ENCODE measurements at regions not wholly inside any gene's neighbourhood (a gene's known extent, or its start where the extent isn't known, plus 50 kb on each side); places are given as distances from the start of the nearest gene placed in this dataset.

DNA sequence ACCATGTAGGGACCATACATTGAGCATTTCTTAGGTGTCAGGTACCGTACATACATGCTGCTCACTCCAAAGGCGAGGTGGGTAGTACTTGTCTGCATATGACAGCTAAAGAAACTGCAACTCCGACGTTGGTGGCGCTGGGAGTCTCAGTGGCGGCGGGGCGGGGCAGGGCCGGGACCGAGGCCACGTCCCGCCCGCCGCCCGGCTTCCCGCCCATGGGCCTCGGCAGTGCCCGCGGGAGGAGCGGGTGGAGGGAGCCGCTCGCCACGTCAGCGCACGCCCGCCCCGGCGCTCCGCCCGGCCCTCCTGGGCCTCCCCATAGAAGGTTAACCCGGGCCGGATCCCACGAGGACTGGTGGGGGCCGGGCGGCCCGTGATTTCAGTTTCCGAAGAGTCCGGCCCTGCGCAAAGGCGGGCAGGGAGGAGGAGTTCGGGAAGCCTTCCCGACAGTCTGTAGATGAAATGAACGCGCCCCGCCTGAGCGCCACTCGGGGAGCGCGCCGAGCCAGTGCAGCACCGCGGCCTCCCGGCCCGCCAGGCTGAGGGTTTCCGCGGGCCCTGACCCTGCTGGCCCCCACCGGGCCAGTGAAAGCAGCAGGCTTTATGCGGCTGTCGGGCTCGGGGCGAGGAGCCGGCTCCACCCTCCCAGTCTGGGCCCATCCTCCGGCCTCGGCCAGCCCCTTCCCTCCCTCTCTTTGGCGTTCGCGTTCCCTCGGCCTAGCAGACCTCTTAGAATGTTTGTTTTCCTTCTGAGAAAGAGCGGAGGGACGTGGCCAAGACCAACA, 119.9 kb upstream of the JUN start:
- DNase-seq: peak; percentile 90
- in situ Hi-C loops (cut with HindIII; ENCODE audit: low pct_ligation_motif_present, low pct_unique_long_range_greater_than_20kb, low sequenced_read_pairs): no loop called here

DNA sequence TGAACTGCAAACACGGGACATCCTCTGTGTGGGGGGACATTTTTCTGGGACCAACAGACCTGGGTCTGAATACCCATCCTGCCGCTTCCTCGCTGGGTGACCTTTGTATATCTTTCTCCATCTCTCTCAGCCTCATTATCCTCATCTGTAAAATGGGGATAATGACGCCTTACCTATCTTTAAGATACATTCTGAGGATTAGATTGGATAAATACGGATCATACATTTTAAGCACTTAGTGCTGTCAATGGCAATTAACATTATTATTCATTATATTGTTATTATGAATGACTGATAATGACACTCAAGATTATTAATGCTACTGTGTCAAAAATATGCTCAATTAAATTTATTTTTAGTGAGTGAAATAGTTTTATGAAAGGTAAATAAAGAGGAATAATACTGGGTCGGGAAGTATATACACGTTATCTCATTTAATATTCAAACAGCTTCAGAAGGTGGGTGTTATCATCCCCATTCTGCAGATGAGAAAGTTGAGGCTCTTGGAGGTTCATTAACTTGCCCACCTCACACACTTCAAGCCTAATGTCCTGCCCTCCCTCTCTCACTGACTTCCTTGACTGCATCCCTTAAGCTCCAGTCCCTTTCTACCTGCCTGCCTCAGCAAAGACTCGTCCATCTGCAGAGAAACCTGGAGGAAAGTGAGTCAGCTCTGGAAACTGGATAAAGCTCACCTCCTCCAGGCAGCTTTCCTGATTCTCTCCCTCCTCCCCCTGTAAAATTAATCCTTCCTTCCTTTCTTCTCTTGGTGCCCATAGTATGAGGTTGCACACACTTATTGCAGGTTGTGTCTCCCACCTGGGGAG, 120.7 kb upstream of the JUN start:
- no peak for DNase-seq
- in situ Hi-C loops (cut with HindIII; ENCODE audit: low pct_ligation_motif_present, low pct_unique_long_range_greater_than_20kb, low sequenced_read_pairs): no loop called here

DNA sequence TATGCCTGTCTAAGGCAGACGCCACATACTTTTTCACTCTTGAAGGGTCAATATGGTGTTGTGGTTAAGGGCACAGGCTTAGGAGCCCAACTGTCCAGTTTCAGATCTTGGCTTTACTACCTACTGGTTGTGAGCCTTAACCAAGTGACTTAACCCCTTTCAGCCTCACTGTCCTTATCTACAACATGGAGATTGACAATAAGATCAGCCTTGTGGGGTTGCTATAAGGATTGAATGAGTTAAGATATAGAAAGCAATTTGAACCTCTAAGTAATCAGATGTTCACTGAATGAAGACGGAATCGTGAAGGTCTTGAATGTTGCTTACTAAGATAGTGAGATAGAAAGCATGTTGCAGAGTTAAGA, 121.3 kb upstream of the JUN start:
- no peak for DNase-seq
- in situ Hi-C loops (cut with HindIII; ENCODE audit: low pct_ligation_motif_present, low pct_unique_long_range_greater_than_20kb, low sequenced_read_pairs): no loop called here

DNA sequence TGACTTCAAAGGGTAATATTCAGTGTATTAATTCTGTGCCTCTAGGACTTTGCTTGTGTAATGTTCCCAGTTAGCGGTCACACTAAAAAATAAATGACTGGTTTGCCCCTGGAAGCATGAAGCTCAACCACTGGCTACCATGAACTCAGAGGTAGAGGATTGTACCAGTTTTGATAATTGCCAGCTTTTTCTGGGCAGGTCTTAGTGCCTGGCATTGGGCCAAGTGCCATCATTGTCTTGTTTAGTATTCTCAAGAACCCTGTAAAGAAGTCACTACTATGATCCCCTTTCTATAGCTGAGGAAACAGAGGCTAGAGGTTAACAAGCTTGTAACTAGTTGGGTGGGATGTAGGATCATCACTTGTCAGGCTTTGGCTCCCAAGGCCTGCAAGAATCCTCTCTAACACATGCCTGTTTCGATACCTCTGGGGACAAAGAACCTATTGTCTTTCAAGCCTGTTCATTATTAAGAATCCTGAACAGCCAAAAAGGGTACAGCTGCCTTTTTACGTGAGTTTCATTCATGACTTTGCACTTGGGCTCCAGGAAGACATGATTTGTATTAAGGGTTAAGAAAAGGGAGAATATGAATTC, 121.9 kb upstream of the JUN start:
- in situ Hi-C loops (cut with HindIII; ENCODE audit: low pct_ligation_motif_present, low pct_unique_long_range_greater_than_20kb, low sequenced_read_pairs): no loop called here
- no peak for DNase-seq

DNA sequence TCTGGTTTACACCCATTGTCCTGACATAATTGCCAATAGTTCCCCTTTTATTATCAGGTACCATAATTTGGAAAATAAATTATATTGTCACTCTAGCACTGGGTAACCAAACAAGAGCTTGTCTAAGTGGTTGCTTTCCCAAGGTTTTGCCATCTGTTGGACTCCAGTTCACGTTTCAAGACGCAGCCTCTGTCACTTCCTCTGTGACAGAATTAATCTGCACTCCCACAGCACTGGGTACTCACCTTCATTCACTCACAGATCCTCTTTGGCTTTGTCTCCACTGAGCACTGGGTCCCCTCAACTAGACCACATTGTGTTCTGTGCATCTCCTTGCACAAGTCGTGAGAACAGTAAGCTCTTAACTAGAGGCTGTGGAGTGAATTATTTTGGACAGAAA, 123.6 kb upstream of the JUN start:
- no peak for DNase-seq
- in situ Hi-C loops (cut with HindIII; ENCODE audit: low pct_ligation_motif_present, low pct_unique_long_range_greater_than_20kb, low sequenced_read_pairs): no loop called here

DNA sequence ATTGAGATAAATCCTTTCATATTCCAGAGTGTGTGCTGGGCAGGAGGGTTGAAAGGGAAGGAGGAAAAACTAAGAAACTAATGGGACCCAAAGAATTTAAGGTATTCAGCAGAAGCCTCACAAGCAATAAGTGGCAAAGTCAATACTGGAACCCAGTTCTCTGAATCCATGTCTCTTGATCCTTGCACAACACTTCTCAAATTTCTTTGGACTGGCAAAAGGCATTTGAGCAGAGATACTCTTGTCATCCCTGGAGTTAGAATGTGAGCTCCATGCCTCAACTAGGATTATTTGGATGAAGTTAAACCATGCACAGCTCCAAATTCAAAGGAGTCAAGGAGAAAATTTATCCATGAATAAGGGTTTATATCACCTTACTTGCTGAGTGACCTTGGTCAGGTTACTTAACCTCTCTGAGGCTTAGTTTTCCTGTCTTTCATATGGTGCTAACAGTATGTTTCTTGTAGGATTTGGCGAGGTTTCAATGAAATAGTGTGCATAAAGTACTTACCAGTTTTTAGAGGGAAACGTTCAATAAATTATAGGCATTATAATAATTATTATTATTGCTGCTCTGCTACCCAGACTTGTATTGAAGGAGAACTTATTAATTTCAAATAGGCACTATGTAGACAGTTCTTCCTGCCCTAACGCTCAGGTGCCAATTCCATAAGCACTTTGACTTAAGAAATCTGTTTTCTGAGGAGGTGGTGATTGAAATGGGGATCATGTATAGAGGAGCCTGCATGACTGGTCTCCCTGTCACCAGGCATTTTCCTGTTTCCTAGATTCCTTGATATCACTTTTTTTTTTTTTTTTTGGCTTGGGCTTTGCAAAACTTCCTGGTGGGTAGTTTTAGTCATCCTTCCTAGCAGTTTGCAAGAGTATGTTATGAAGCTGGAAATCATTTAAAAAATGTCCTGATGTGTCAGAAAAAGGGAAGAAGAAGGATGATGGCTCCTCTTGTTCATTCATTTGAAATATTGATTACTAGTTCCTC, 125.0 kb upstream of the JUN start:
- peak; percentile 31 for DNase-seq

DNA sequence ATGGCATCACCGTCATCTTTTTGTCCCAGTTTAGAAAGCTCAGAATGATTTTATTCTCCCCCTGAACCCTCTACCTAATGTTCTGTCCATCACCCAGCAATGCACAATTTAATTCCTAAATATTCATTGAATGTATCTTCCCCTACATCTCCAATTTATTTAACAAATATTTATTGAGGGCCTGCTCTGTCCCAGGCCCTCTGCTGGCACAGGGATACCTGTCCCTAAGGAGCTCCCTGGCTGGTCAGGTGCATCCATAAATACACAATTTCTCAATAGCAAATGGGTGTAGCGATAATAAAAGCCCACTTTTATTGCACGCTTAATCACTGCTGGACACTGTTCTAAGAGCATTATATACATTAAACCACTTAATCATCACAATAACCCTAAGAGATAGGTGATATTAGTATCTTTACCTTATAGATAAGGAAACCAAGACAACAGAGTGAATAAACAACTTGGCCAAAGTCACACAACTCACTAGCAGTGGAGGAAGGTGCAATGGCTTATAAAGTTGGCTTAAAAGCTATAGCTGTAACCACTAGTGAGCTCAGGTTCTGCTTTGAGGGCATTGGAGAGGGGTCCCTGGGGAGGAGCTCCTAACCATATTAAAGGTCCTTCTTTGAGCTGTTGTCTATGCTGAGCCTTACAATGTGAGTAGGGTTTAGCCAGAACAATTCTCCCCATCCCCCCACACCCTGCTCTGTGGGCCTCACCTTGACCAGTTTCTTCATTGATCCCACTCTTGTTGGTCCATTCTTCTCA, 126.3 kb upstream of the JUN start:
- DNase-seq: no peak
- in situ Hi-C loops (cut with HindIII; ENCODE audit: low pct_ligation_motif_present, low pct_unique_long_range_greater_than_20kb, low sequenced_read_pairs): no loop called here

More for the DNA sequence above, 125.0 kb upstream of the JUN start:
- in situ Hi-C loops (cut with HindIII; ENCODE audit: low pct_ligation_motif_present, low pct_unique_long_range_greater_than_20kb, low sequenced_read_pairs): no loop called here

DNA sequence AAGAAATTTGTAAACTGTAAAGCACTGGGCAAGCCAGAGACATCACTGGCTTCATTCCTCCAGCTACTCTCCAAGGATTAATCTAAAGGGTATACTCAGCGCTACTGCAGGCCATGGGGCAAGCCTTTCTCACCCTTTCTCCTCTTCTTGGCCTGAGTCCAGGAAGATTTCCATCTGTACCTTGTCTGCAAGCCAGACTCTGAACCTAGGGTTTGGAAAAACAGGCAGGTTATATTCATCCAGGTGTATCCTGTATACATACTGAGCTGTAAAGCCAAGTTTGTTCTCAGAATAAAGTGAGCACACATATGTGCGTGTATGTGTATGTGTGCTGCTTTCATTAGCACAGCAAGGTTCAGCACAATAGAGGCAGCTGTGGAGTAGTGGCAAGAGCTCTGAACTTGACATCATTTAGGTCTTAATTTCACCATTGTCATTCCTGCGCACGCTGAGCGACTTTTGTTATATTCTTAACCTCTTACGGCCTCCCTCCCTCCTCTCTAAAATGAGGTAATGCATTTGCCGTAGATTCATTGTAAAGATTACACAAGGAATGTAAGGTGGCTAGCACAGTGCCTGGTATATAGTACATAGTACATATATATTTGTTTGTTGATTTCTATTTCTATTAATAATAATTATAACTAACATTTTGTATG, 128.1 kb upstream of the JUN start:
- in situ Hi-C loops (cut with HindIII; ENCODE audit: low pct_ligation_motif_present, low pct_unique_long_range_greater_than_20kb, low sequenced_read_pairs): no loop called here
- no peak for DNase-seq

DNA sequence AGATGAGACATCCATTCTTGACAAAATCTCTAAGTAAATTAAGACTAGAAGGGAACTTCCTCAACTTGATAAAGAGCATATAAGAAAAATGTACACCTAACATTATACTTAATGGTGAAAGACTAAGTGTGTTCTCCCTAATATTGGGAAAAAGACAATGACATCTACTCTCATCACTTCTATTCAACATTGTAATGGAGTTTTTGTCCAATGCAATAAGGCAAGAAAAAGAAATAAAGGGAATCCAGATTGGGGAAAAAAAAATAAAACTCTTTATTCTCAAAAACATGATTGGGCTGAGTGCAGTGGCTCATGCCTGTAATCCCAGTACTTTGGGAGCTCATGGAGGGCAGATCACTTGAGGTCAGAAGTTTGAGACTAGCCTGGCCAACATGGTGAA, 131.1 kb upstream of the JUN start:
- in situ Hi-C loops (cut with HindIII; ENCODE audit: low pct_ligation_motif_present, low pct_unique_long_range_greater_than_20kb, low sequenced_read_pairs): no loop called here
- no peak for DNase-seq

DNA sequence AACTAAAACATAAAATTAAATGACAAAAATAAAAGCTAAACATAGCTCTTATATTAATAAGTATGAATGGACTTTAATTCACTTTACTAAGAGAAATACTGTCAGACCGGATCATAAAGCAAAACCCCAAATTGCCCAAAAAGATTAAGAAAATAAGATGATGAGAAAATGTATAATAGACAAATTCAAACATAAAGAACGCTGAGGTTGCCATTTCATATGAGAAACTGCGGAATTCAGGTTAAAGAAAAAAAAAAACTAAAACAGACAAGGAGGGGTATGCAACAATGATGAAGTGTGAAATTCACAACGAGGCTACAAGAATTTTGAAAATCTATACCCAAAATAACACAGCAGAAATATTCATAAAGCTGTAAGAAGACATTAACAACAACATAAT, 133.6 kb upstream of the JUN start:
- in situ Hi-C loops (cut with HindIII; ENCODE audit: low pct_ligation_motif_present, low pct_unique_long_range_greater_than_20kb, low sequenced_read_pairs): no loop called here
- DNase-seq: no peak

DNA sequence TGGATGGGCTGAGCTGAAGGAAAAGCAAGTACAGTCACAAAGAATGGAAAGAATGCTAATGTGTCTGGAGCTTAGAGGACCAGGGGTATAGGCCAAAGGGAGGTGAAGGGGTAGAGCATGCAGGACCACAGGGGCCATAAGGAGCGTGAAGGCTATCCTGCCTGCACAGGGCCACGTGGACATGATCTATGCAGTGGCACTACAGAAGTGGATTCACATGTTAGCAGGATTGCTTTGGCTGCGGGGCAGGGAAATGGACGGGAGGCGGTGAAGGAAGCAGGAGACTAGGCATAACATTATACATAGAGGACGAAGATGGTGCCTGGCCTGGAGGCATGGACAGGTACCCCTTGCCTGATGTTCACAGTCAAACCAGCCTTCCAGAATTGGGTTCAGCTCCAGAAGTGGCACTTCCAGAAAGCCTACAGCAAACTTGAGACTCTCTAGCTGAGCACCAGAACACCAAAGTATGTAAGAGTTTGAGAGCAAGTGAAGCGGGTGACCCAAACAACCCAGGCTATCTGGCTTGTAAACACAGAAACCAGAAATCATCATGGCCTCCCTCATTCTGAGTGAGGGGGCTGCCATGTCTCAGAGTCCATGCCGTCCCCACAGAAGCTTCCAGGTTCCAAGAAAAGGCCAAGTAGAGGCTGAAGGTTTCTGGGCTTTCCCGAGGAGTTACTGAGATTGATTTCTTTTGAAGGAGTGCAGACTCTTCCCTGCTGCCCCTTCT, 135.5 kb upstream of the JUN start:
- DNase-seq: no peak
- in situ Hi-C loops (cut with HindIII; ENCODE audit: low pct_ligation_motif_present, low pct_unique_long_range_greater_than_20kb, low sequenced_read_pairs): no loop called here

DNA sequence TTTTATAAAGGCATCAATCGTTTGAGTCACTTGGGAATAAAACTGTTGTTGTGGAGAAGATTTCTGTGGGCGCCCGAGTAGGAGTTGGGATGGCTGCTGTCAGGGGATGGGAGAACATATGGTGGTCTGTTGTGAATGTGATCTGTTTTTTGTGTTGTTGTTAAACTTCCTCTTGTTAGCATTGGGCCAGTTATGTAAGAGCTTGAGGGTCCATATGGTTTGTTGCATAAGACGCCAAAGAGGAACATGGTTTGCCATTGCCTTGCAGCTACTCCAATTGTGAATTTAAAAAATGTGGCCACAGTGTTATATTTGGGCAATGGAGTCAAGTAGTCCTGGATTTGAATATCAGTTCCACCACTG, 136.1 kb upstream of the JUN start:
- DNase-seq: no peak
- in situ Hi-C loops (cut with HindIII; ENCODE audit: low pct_ligation_motif_present, low pct_unique_long_range_greater_than_20kb, low sequenced_read_pairs): no loop called here

DNA sequence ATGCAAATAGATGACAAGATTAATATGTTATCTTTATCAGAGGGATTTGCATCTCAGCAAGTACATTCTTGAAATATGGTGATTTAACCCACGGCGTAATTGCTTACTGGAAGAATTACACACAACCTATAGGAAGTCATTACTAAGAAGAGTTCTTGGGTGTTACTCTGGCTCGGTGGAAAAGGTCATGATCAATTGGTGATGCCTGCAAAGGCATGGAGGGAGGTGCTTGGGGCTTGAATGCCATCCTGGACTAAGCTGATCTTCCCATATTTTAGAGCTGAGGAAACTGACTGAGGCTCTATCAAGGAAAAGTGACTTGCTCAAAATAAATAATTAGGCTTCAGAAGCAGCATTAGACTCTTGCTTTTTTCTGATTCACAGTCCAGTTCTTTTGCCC, 137.5 kb upstream of the JUN start:
- in situ Hi-C loops (cut with HindIII; ENCODE audit: low pct_ligation_motif_present, low pct_unique_long_range_greater_than_20kb, low sequenced_read_pairs): no loop called here
- no peak for DNase-seq

DNA sequence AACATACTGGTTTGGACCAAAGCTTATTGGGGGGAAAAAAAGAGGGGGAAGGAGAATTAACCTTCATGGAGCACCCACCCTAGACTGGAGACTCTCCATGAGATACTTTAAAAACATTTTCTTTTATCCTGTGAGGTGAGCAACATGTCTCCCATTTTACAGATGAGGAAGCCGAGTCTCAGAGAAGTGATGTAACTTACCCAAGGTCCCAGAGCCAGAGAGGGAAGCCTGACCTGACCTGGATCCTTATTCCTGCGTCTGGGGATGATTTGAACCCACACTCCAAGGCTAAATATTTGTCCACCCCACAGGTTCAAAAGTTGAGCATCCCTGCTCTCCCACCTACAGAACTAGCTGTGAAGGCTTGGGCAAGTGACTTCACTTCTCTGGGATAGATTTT, 137.9 kb upstream of the JUN start:
- DNase-seq: no peak
- in situ Hi-C loops (cut with HindIII; ENCODE audit: low pct_ligation_motif_present, low pct_unique_long_range_greater_than_20kb, low sequenced_read_pairs): no loop called here

DNA sequence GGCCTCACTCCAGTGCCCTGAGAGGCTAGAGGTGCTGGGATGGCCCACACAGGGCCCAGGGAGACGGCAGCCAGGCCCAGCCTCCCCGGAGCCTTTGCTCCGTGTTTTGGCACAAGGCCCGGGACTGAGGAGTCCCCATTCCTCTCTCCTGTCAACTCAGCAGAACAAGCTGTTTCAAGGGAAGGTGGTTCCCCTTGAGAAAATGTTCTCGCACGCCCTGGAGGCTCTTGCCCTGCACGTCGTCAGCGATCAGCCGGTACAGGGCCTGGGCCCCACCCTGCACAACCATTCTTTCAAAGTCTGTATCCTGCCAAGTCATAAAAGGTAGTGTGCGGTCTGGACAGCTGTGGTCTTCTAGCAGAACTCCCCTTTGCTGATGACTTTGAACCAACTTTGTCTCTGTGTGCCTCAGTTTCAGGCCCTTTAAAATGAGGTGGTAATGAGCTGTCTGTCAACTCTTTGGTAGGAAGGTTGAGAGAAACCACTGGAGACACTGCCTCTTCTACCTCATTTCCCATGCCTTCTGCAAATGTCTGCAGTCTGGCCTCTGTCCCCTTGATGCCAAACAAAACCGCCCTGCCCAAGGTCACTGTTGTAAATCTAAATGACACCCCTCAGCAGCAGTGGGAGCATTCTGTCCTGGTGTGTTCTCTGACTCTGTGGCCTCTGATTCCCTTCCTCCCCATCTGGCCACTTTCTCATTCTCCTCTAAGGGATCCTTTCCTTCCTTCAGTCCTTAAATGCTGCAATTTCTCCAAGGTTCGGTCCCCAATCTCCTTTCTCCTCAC, 138.6 kb upstream of the JUN start:
- no peak for DNase-seq
- in situ Hi-C loops (cut with HindIII; ENCODE audit: low pct_ligation_motif_present, low pct_unique_long_range_greater_than_20kb, low sequenced_read_pairs): no loop called here

DNA sequence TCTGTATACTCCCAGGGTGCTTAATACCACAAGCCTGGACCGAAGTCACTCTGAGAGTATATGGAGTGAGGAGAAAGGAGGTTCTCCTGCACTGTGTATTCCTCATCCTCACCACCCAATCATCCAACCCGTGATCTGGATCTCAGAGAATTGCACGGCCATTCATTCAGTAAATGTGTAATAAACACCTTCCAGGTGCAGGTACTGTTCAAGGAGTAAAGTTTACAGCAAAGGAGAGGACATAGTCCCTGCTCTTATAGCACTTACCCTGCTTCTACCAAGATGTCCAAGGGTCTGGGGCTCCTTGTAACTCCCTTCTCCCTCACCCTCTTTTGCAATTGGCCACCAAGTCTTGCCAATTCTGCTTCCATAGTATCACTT, 139.2 kb upstream of the JUN start:
- DNase-seq: no peak
- in situ Hi-C loops (cut with HindIII; ENCODE audit: low pct_ligation_motif_present, low pct_unique_long_range_greater_than_20kb, low sequenced_read_pairs): no loop called here
